OCI-LY1 (cell line): ENCODE measurements at regions not wholly inside any gene's neighbourhood (a gene's known extent, or its start where the extent isn't known, plus 50 kb on each side); places are given as distances from the start of the nearest gene placed in this dataset.

Experiments
- H2AFZ ChIP-seq: fragments of 200-600 bp; sonication (generic), shearing (Covaris generic); 2 replicates; pipeline ENCODE4 v1.6.0; 2014; ENCODE audit warnings: antibody characterized with exemption, mild to moderate bottlenecking, low read length
- H3F3A ChIP-seq: fragments of 200-600 bp; sonication (generic), shearing (Covaris generic); 2 replicates; pipeline ENCODE4 v1.6.0; 2014; ENCODE audit warnings: mild to moderate bottlenecking, antibody characterized with exemption, low read length, moderate library complexity; ENCODE audit not compliant: insufficient read depth
- H3K27ac ChIP-seq: fragments of 200-600 bp; sonication (generic); 2 replicates; pipeline ENCODE4 v1.5.1; 2014; ENCODE audit warnings: low read length, mixed run types, mild to moderate bottlenecking, low read depth; ENCODE audit not compliant: poor library complexity, severe bottlenecking
- H3K27me3 ChIP-seq: fragments of 200-600 bp; sonication (generic); 2 replicates; pipeline ENCODE4 v1.6.0; 2014; ENCODE audit warnings: antibody characterized with exemption, mild to moderate bottlenecking, low read length, moderate library complexity; ENCODE audit not compliant: insufficient read depth
- H3K36me3 ChIP-seq: fragments of 200-600 bp; sonication (generic); 2 replicates; pipeline ENCODE4 v1.6.1; 2014; ENCODE audit warnings: mild to moderate bottlenecking, antibody characterized with exemption, low read length, moderate library complexity, mixed read lengths; ENCODE audit not compliant: insufficient read depth
- H3K4me1 ChIP-seq: fragments of 200-600 bp; sonication (generic); 2 replicates; pipeline ENCODE4 v1.5.1; 2014; ENCODE audit warnings: mild to moderate bottlenecking, low read length, moderate library complexity; ENCODE audit not compliant: insufficient read depth, severe bottlenecking
- H3K4me2 ChIP-seq: fragments of 200-600 bp; sonication (generic), shearing (Covaris generic); 2 replicates; pipeline ENCODE4 v1.6.1; 2014; ENCODE audit warnings: low read length
- H3K4me3 ChIP-seq: fragments of 200-600 bp; sonication (generic); 2 replicates; pipeline ENCODE4 v1.5.1; 2014; ENCODE audit warnings: low read length, low read depth, mild to moderate bottlenecking, mixed read lengths; ENCODE audit not compliant: poor library complexity, severe bottlenecking
- H3K79me2 ChIP-seq: fragments of 200-600 bp; shearing (Covaris generic); 2 replicates; pipeline ENCODE4 v1.6.1; 2016; ENCODE audit warnings: mixed run types, low read length, mixed read lengths; ENCODE audit not compliant: insufficient read depth
- H3K9ac ChIP-seq: fragments of 200-600 bp; sonication (generic), shearing (Covaris generic); 2 replicates; pipeline ENCODE4 v1.6.1; 2014; ENCODE audit warnings: mild to moderate bottlenecking, low read length, mixed read lengths
- H3K9me2 ChIP-seq: fragments of 200-600 bp; sonication (generic), shearing (Covaris generic); 2 replicates; pipeline ENCODE4 v1.6.1; 2014; ENCODE audit warnings: low read depth, mild to moderate bottlenecking, low read length, mixed read lengths
- H3K9me3 ChIP-seq: fragments of 200-600 bp; shearing (Covaris generic); 2 replicates; pipeline ENCODE4 v1.6.1; 2014; ENCODE audit warnings: low read length, mixed read lengths
- H4K20me1 ChIP-seq: fragments of 200-600 bp; sonication (generic), shearing (Covaris generic); 2 replicates; pipeline ENCODE4 v1.6.0; 2016; ENCODE audit warnings: mild to moderate bottlenecking, low read length; ENCODE audit not compliant: insufficient read depth
- CTCF ChIP-seq: fragments of 200-600 bp; sonication (generic), shearing (Covaris generic); IDR thresholded peaks from 2 replicates; pipeline ENCODE4 v1.5.1; 2017; ENCODE audit warnings: mild to moderate bottlenecking, antibody characterized with exemption, low read length, moderate library complexity, mixed read lengths
- EZH2 ChIP-seq: fragments of 200-600 bp; sonication (generic), shearing (Covaris generic); IDR thresholded peaks from 2 replicates; pipeline ENCODE4 v1.8.0; 2017; ENCODE audit warnings: borderline replicate concordance, mixed run types, mild to moderate bottlenecking, antibody characterized with exemption, low read length, moderate library complexity, mixed read lengths

GRCh38 chr20:59402681-59403080, 102.3 kb downstream of the EDN3 start:
- Histone ChIP-seq H2AFZ (no peak overlapping the region), H3K9me3 (no peaks in the 10 kb centered on the region), H3K4me1 (no peaks in the 10 kb centered on the region), H3F3A (no peaks in the 10 kb centered on the region), H3K4me3 (no peak overlapping the region), H4K20me1 (no peaks in the 10 kb centered on the region), H3K9ac (no peak overlapping the region), H3K27me3 (no peaks in the 10 kb centered on the region; the same call in 1 of the 2 replicates), H3K27ac (no peak overlapping the region), H3K9me2 (no peaks in the 10 kb centered on the region), H3K79me2 (no peaks in the 10 kb centered on the region), H3K36me3 (no peaks in the 10 kb centered on the region), H3K4me2 (no peak overlapping the region)
- TF ChIP-seq CTCF (no peak), EZH2 (no peak)

GRCh38 chr20:59403261-59403961, 103.0 kb downstream of the EDN3 start:
- H3K9me2 ChIP-seq: no peaks in the 10 kb centered on the region
- H3K4me2 ChIP-seq: no peak overlapping the region
- TF ChIP-seq EZH2 (no peak), CTCF (peak; percentile 94)
- no peak overlapping the region for H3K4me3 ChIP-seq
- no peak overlapping the region for H2AFZ ChIP-seq
- no peaks in the 10 kb centered on the region for H3K9me3 ChIP-seq
- no peak overlapping the region for H3K9ac ChIP-seq
- no peaks in the 10 kb centered on the region; the same call in 1 of the 2 replicates for H3K27me3 ChIP-seq
- H3K36me3 ChIP-seq: no peaks in the 10 kb centered on the region
- H4K20me1 ChIP-seq: no peaks in the 10 kb centered on the region
- no peaks in the 10 kb centered on the region for H3K79me2 ChIP-seq
- no peaks in the 10 kb centered on the region for H3K4me1 ChIP-seq
- no peak overlapping the region for H3K27ac ChIP-seq
- no peaks in the 10 kb centered on the region for H3F3A ChIP-seq

GRCh38 chr20:59403962-59404314, 103.5 kb downstream of the EDN3 start:
- Histone ChIP-seq H3K27ac (no peak overlapping the region), H2AFZ (no peak overlapping the region), H3F3A (no peaks in the 10 kb centered on the region), H3K9ac (no peak overlapping the region), H3K4me3 (no peak overlapping the region), H3K79me2 (no peaks in the 10 kb centered on the region), H3K27me3 (no peaks in the 10 kb centered on the region; the same call in 1 of the 2 replicates), H3K4me2 (no peak overlapping the region), H3K9me2 (no peaks in the 10 kb centered on the region), H4K20me1 (no peaks in the 10 kb centered on the region), H3K9me3 (no peaks in the 10 kb centered on the region), H3K4me1 (no peaks in the 10 kb centered on the region), H3K36me3 (no peaks in the 10 kb centered on the region)
- TF ChIP-seq EZH2 (no peak), CTCF (no peak; the same call in 1 of the 2 replicates)
